Islet of Langerhans (tissue), 1 donor: ENCODE measurements at regions not wholly inside any gene's neighbourhood (a gene's known extent, or its start where the extent isn't known, plus 50 kb on each side); places are given as distances from the start of the nearest gene placed in this dataset.
A peak's percentile ranks its signal among the peaks of the same experiment; 100 is the strongest.

ENCODE experiments used
- FAIRE-seq: peaks from one replicate; lab custom pipeline; 2011; peaks lifted over from hg19 to GRCh38; lab: Jason Lieb, UNC

GRCh38 chr2:204274991-204275390 is 270.3 kb upstream of the PARD3B start:
- no peak for FAIRE-seq

GRCh38 chr2:204277226-204277625 is 268.0 kb upstream of the PARD3B start:
- FAIRE-seq: no peak

GRCh38 chr2:204278454-204278853 is 266.8 kb upstream of the PARD3B start:
- no peak for FAIRE-seq

GRCh38 chr2:204279819-204280218 is 265.5 kb upstream of the PARD3B start:
- no peak for FAIRE-seq

- FAIRE-seq: no peak
Observed at GRCh38 chr2:204280262-204280668, 265.0 kb upstream of the PARD3B start.

- FAIRE-seq: no peak
Observed at GRCh38 chr2:204282081-204282480, 263.2 kb upstream of the PARD3B start.

GRCh38 chr2:204282525-204282924 is 262.8 kb upstream of the PARD3B start:
- no peak for FAIRE-seq

GRCh38 chr2:204289066-204289465 is 256.2 kb upstream of the PARD3B start:
- no peak for FAIRE-seq

- no peak for FAIRE-seq
Observed at GRCh38 chr2:204292439-204292838, 252.8 kb upstream of the PARD3B start.

- FAIRE-seq: no peak
Observed at GRCh38 chr2:204293884-204294747, 251.2 kb upstream of the PARD3B start.

GRCh38 chr2:204298404-204298803 is 246.9 kb upstream of the PARD3B start:
- FAIRE-seq: no peak

- no peak for FAIRE-seq
Observed at GRCh38 chr2:204299766-204300165, 245.5 kb upstream of the PARD3B start.

GRCh38 chr2:204306667-204307066 is 238.6 kb upstream of the PARD3B start:
- FAIRE-seq: no peak

GRCh38 chr2:204312105-204312504 is 233.2 kb upstream of the PARD3B start:
- no peak for FAIRE-seq

- FAIRE-seq: no peak
Observed at GRCh38 chr2:204313256-204313655, 232.0 kb upstream of the PARD3B start.

GRCh38 chr2:204315236-204315662 is 230.0 kb upstream of the PARD3B start:
- FAIRE-seq: peak; percentile 73

- no peak for FAIRE-seq
Observed at GRCh38 chr2:204317640-204318039, 227.6 kb upstream of the PARD3B start.

GRCh38 chr2:204321027-204321800 is 224.1 kb upstream of the PARD3B start:
- FAIRE-seq: no peak

- no peak for FAIRE-seq
Observed at GRCh38 chr2:204321910-204322751, 223.1 kb upstream of the PARD3B start.

- peak; percentile 99 for FAIRE-seq
Observed at GRCh38 chr2:204325468-204325867, 219.8 kb upstream of the PARD3B start.

- no peak for FAIRE-seq
Observed at GRCh38 chr2:204328373-204328772, 216.9 kb upstream of the PARD3B start.

GRCh38 chr2:204329016-204329415 is 216.3 kb upstream of the PARD3B start:
- FAIRE-seq: no peak
